Stromal cell of bone marrow (primary cell): ENCODE measurements at regions not wholly inside any gene's neighbourhood (a gene's known extent, or its start where the extent isn't known, plus 50 kb on each side); places are given as distances from the start of the nearest gene placed in this dataset.

Experiments
- DNase-seq: peaks from one replicate; pipeline ENCODE4 v3.0.0-alpha.2; 2012; ENCODE audit warnings: low read depth

GRCh38 chr4:140281828-140282552, 91.5 kb upstream of the SCOC start:
- no peak for DNase-seq

GRCh38 chr4:140277576-140277975, 95.9 kb upstream of the SCOC start:
- no peak for DNase-seq

- DNase-seq: no peak
Measured at GRCh38 chr4:140271553-140271952, 101.9 kb upstream of the SCOC start.

DNA sequence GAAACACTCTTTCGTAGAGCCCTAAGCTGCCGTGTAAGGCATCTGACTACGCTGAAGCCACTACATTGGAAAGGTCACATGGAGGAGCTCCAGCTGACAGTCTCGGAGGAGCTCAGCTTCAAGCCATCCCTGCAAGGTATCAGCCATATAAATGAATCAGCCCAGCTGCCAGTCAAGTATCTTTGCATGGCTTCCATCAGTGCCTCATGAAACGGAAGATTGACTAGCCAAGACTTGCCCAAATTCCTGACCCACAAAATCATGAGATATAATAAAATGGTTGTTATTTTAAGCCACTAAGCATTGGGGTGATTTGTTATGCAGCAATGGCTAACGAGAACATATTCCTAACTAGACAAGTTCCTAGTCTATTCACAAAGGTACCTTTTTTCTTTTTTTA, 104.1 kb upstream of the SCOC start:
- DNase-seq: no peak

DNA sequence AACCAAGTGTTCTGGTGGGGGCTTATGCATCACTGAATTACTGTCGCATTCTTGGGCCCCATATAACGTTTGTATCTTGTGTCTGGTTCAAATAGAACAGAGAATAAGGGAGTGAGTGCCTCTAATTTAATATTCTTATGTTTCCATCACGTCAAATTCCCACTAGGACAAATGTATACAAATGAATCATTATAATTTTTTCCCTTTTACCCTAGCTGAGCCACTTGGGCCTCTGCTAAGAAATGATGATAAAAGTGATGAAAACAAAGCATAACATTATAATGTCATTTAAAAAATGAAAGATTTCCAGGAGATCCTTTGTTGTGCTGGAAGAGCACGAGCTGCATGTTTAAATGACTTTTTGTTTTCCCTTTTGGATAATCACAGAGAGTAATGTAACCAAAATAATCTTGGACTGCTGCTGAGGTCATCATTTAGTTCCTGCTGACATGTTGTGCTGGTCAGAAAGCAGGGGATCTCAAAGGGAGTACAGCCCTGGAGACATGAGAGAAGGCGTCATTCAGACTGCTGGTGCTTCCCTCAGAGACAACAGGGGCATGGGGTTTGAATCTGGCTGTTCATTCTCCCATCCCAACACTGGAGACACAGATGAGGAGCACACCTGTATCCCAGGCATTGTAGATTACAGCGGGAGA, 105.1 kb upstream of the SCOC start:
- DNase-seq: no peak

DNA sequence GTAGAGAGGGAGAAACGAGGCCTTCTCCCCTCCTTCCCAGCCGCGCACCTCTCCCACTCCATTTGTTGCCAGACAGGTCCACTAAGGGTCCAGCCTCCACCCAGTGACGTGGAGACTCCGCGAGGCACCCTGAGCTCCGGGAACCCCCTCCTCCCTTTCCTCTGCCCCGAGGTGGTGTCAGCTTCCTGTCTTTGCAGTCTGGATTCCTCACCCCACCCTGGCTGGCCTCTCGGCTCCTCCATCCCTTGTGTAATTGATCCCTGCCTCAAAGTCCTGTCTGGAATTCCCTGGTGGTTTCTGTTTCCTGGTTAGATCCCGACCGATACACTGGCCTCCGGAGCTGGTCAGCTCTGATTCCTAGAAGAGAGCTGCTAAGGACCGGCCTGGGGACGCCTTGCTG, 105.9 kb upstream of the SCOC start:
- no peak for DNase-seq

DNA sequence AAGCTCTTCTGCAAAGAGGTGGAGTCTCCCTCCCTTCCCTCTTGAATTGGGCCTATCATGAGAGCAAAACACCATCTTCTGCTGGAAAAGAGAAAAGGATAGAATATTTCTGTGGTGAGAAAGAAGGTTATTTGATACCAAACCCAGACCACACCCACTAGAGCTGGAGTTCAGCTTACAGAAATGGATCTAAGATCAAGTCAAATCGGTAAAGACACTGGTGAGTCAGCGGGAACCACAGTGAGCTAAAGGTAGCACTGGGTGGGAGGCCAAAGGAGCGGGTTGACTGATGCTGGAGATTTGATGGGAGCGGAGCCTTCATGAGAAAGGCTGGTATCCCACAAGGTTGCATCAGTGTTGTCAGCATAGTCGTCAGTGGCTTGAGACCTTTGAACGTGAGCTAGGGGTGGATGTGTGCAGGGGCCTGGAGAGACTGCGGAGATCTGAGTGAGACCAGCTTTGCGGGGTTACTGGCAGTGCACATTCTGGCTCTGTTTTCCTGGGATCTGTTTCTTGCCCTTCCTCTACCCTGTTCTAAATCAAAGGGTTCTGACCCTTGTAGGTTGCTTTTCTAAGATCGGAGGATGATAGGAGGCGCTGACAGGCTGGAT, 106.4 kb upstream of the SCOC start:
- DNase-seq: no peak

DNA sequence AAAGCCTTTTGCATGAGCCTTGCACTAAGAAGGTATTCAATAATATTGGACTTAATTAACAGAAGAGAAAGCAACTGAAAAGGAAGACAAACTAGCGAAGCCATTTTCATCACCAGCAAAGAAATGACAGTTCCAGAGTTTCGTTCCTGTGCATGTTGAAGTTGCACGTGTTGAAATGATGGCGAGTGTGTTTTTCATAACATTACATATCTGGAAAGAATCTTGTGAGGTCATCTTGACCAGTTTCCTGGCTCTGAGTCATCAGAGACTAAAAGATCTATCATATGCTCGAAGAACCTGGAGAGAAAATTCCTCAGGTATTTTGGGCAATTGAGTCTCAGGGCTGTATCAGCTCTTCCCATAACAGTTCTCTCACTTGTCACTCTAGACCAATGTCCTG, 106.2 kb upstream of the MAML3 start:
- DNase-seq: peak; percentile 68

GRCh38 chr4:140258476-140258875, 104.5 kb upstream of the MAML3 start:
- DNase-seq: no peak

GRCh38 chr4:140257461-140258305, 103.7 kb upstream of the MAML3 start:
- DNase-seq: no peak

DNA sequence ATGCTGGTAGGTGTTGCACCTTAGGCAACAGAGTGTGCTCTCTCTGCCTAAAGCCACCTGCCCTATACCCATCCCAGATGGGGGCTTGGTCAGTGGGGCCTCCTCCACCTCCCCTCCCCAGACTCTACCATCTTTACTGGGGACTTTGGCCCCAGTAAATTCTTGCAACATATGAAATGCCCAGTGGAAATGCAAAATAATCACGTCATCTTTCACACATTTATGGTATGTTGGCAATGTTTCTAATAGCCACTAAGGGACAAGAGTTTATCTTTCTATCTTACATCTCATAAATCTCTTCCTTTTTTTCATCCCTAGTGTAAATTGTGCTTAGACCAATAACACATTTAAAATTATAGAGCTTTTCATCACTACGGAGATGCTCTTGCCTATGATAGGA, 103.0 kb upstream of the MAML3 start:
- no peak for DNase-seq

DNA sequence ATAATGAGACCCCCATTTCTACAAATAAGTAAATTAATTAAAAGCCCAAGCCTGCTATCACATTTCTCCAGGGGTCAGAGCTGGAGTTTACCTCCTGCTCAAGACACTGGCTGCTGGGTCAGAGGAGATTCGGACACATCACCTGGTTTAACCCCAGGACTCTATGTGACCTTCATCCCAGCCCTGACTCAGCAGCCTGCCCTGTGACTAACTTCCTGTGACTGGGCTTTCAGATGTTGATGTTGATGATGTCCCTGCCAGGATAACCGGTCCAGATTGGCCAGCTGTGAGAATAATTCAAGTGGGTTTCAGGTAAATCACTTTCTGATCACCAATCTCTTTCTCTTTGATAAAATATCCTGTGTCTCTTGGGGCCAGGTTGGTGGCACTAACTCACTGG, 102.4 kb upstream of the MAML3 start:
- no peak for DNase-seq

DNA sequence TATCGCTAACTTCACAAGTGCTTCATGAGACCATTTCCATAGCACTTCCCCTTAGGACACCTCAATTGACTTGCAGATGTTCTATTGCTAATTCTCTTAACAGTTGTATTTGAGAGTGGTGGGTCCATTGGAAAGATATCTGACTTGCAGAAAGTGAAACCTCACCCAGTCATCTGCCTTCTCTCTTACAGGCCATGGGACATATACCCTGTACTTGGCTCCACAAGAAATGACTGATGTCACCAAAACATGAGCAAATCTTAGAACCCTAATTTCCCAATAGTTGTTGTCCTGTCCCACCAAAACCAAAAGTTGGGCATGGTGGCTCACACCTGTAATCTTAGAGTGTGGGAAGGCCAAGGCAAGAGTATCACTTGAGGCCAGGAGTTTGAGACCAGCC, 101.9 kb upstream of the MAML3 start:
- no peak for DNase-seq

DNA sequence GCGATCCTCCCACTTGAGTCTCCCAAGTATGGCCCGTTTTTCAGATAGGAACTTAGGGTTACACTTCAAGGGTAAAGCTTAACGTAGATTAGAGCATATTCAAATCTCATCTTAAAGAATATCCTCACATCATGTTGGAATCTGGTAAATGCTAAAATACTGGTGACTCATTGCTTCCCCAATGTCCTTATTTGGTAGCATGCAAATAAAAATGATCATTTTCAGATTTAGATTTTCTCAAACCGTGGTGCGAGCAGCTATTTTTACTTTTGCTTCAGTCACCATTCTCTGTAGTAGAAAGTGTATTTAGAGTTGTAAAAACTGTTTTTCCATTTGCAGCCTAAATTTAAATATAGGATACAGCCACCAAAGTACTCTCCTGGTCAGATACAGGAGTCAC, 101.5 kb upstream of the MAML3 start:
- DNase-seq: no peak

DNA sequence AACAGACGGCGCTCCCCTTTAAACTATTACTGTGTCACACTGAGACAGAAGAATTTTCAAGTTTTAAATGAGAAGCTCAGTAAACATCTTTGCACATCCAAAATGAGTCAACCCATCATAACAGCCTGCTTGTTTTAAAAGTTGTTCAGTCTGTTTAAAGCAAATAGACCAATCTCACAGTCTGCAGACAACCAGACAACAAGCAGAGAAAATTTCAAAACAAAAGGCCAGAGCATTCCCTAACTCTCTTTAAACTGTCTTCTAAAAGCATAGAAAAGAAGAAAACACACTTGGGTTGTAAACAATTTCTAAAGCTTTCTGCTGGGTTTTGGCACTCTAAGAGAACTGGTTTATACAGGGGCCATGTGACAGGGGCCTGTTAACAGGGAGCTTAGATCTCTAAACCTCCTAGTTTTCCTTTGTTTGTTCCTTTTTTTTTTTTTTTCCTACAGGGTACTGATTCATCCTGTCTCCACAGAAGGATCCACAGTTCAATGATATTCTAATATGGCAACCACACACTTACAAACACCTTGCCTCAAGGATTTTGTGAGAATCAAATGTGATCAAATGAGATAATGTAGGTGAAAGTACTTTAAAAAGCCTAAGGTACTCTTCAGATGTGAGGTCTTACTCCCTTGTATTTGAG, 100.8 kb upstream of the MAML3 start:
- DNase-seq: no peak

DNA sequence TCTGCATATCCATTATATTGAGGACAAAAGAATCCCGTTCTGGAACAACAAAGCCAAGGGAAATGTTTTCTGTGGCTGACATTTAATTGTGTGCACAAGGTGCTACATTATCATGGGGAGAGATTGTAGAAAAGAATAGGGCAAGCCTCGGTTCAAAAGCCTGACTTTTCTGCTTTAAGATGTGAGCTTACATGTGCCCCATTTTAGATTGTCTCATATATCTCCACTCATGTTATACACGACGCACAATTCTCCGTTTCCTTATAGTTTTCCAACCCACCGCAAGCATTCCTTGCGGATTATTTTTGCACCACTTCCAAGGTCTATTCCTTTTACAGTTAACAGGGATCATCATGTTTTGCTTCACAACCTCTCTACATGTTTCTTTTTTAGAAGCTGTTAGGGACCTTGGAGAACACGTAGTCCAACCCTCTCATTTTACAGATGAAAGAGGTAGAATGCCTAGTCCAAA, 99.6 kb upstream of the MAML3 start:
- DNase-seq: no peak

DNA sequence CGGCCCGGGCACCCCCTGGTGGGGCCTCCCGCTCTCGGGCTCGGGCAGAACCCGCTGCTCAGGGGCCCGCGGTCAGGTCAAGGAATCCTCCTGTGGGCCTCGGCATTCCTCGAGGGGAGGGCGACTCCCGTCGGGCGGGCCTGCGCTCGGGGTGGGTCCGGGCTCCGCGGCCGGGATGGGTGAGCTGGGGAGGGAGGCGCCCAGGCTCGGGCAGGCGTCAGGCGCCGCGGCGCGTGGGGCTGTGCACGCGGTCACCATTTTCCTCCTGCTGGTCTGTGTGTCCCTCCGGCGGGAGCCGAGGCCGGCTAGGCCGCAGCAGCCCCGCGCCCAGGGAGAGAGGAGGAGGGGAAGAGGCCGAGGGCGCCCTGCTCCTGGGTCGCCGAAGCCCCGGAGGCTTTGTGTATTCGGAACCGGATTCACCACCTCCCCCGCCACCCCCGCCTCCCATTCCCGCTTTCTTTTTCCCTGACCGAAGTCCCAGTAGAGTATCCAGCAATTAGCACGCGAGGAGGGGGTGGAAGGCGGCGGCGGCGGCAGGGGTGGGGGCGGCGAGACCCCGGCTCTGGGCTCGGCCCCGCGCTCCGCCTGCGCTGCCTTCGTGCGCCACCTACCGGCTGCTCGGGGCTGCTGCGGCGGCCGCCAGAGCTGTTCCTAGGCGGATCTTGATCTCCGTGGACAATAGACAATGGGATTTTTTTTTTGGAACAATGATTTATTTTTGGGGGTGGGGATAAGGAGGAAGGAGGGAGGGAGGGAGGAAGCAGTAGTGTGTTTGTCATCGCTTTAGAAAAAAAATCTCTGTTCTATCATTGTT, 99.0 kb upstream of the MAML3 start:
- no peak for DNase-seq

DNA sequence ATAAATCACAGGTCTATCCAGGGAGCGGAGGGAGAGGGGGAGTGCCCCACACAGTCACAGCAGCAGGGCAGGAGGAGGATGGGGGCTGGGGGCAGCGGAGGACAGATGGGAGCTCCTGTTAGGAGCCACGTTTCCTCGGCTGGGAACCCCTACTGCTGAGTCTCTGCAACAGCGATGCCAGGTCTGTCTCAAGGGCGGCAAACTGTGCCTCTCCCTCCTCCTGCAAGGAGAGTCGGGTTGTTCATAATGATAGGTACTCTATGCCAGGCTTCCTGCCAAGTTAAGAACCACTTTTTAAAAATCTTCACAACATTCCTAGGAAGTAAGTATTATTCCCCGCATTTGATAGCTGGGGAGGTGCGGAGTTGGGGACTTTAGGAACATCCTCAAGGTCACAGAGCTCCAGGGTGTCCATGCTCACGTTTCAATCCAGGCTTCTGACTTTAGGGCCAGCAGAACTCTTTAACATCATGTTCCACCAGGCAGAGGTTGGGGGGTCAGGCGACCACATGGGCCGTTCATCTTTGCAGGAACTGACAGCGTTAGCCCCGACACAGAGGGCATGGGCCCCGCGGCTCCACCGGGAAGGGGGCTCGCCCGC, 98.3 kb upstream of the MAML3 start:
- no peak for DNase-seq

DNA sequence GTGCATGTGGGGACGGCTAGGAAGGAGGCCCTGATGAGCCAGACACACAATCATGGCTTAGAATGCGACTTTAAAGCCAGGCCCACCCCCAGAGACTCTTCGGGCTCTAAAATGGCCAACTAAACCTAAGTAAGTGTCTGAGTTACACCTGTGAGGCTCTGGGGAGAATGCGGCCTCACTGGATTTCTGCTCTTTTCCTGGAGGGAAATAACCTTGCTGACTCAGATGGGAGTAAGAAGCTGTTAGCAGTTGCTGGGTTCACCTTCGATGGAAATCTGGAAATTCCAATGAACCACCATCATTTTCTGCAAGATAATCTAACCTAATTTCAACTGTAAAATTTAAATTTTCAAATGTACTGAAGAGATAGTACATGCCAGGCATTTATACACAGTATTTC, 97.6 kb upstream of the MAML3 start:
- DNase-seq: no peak

GRCh38 chr4:140250989-140251552, 97.1 kb upstream of the MAML3 start:
- DNase-seq: no peak
